Loucy (cell line): ENCODE measurements at regions not wholly inside any gene's neighbourhood (a gene's known extent, or its start where the extent isn't known, plus 50 kb on each side); places are given as distances from the start of the nearest gene placed in this dataset.

ENCODE experiments used
- H2AFZ ChIP-seq: fragments of 200-600 bp; sonication (generic); 2 replicates; pipeline ENCODE4 v1.6.0; 2016; ENCODE audit warnings: antibody characterized with exemption, mild to moderate bottlenecking, low read length, moderate library complexity
- H3F3A ChIP-seq: fragments of 200-600 bp; 2 replicates; pipeline ENCODE4 v1.6.0; 2016; ENCODE audit warnings: antibody characterized with exemption, low read depth, mild to moderate bottlenecking
- H3K27me3 ChIP-seq: fragments of 200-600 bp; sonication (generic); 2 replicates; pipeline ENCODE4 v1.6.1; 2014; ENCODE audit warnings: low read length, mild to moderate bottlenecking; ENCODE audit not compliant: insufficient read depth, poor library complexity, severe bottlenecking
- H3K36me3 ChIP-seq: fragments of 200-600 bp; sonication (generic); 2 replicates; pipeline ENCODE4 v1.6.1; 2016; ENCODE audit warnings: low read length; ENCODE audit not compliant: insufficient read depth
- H3K4me1 ChIP-seq: fragments of 200-600 bp; sonication (generic); 2 replicates; pipeline ENCODE4 v1.5.1; 2014; ENCODE audit warnings: low read length, mild to moderate bottlenecking; ENCODE audit not compliant: insufficient read depth, poor library complexity, severe bottlenecking
- H3K4me2 ChIP-seq: fragments of 200-600 bp; sonication (generic); 2 replicates; pipeline ENCODE4 v1.6.0; 2014; ENCODE audit warnings: antibody characterized with exemption, low read length, low read depth, mild to moderate bottlenecking; ENCODE audit not compliant: poor library complexity, severe bottlenecking
- H3K4me3 ChIP-seq: fragments of 200-600 bp; sonication (generic); 2 replicates; pipeline ENCODE4 v1.5.1; 2014; ENCODE audit warnings: low read length, mild to moderate bottlenecking, mixed read lengths; ENCODE audit not compliant: poor library complexity, severe bottlenecking
- H3K79me2 ChIP-seq: fragments of 200-600 bp; sonication (generic); 2 replicates; pipeline ENCODE4 v1.6.1; 2014; ENCODE audit warnings: low read length; ENCODE audit not compliant: insufficient read depth
- H3K9ac ChIP-seq: fragments of 200-600 bp; sonication (generic); 2 replicates; pipeline ENCODE4 v1.6.0; 2014; ENCODE audit warnings: mild to moderate bottlenecking, low read depth, low read length, moderate library complexity; ENCODE audit not compliant: poor library complexity, severe bottlenecking
- H3K9me2 ChIP-seq: fragments of 200-600 bp; sonication (generic); replicated peaks from 2 replicates; pipeline ENCODE4 v1.6.1; 2016; ENCODE audit warnings: low read depth, low read length, mixed read lengths
- H3K9me3 ChIP-seq: fragments of 200-600 bp; sonication (generic); 2 replicates; pipeline ENCODE4 v1.6.1; 2014; ENCODE audit warnings: mild to moderate bottlenecking, antibody characterized with exemption, low read length, low read depth; ENCODE audit not compliant: insufficient read depth
- H4K20me1 ChIP-seq: fragments of 200-600 bp; sonication (generic); 2 replicates; pipeline ENCODE4 v1.6.0; 2014; ENCODE audit warnings: antibody characterized with exemption, low read length, mild to moderate bottlenecking; ENCODE audit not compliant: insufficient read depth, poor library complexity, severe bottlenecking
- CTCF ChIP-seq: fragments of 200-600 bp; sonication (generic); conservative IDR thresholded peaks from 2 replicates; pipeline ENCODE4 v1.5.1; 2014; ENCODE audit warnings: mild to moderate bottlenecking, antibody characterized with exemption, low read length
- EZH2phosphoT487 ChIP-seq: fragments of 200-600 bp; IDR thresholded peaks from 2 replicates; pipeline ENCODE4 v1.6.1; 2018; ENCODE audit warnings: antibody characterized with exemption, mild to moderate bottlenecking, moderate library complexity, borderline replicate concordance

- Histone ChIP-seq H4K20me1 (no peaks in the 10 kb centered on the region), H2AFZ (no peak overlapping the region), H3K4me2 (no peak overlapping the region), H3K79me2 (no peaks in the 10 kb centered on the region), H3K27me3 (no peaks in the 10 kb centered on the region), H3K9me2 (no peaks in the 10 kb centered on the region), H3K4me3 (no peak overlapping the region), H3K36me3 (no peaks in the 10 kb centered on the region), H3K9me3 (no peaks in the 10 kb centered on the region), H3K4me1 (no peaks in the 10 kb centered on the region), H3K9ac (no peak overlapping the region), H3F3A (no peaks in the 10 kb centered on the region)
- TF ChIP-seq CTCF (peak; percentile 99), EZH2phosphoT487 (no peak)
Measured at GRCh38 chr4:111641813-111642579, 503.3 kb upstream of the FAM241A start.

- H4K20me1 ChIP-seq: no peaks in the 10 kb centered on the region
- no peak overlapping the region for H3K4me2 ChIP-seq
- no peaks in the 10 kb centered on the region for H3K79me2 ChIP-seq
- no peak overlapping the region for H3K4me3 ChIP-seq
- H3F3A ChIP-seq: no peaks in the 10 kb centered on the region
- no peaks in the 10 kb centered on the region for H3K9me2 ChIP-seq
- H2AFZ ChIP-seq: no peak overlapping the region
- H3K27me3 ChIP-seq: peaks cover 4% of the 10 kb centered on the region
- H3K4me1 ChIP-seq: no peaks in the 10 kb centered on the region
- H3K36me3 ChIP-seq: no peaks in the 10 kb centered on the region
- TF ChIP-seq EZH2phosphoT487 (no peak), CTCF (no peak)
- H3K9me3 ChIP-seq: no peaks in the 10 kb centered on the region
- H3K9ac ChIP-seq: no peak overlapping the region
Measured at GRCh38 chr4:111648056-111648455, 497.2 kb upstream of the FAM241A start.

- Histone ChIP-seq H3K4me2 (no peak overlapping the region), H3K4me1 (no peaks in the 10 kb centered on the region)
- TF ChIP-seq EZH2phosphoT487 (no peak), CTCF (no peak)
Measured at GRCh38 chr4:111649308-111649707, 495.9 kb upstream of the FAM241A start.

More at GRCh38 chr4:111649308-111649707, 495.9 kb upstream of the FAM241A start:
- H3K9ac ChIP-seq: no peak overlapping the region
- no peaks in the 10 kb centered on the region for H3K9me2 ChIP-seq
- H3F3A ChIP-seq: no peaks in the 10 kb centered on the region
- H3K27me3 ChIP-seq: peaks cover 4% of the 10 kb centered on the region
- H2AFZ ChIP-seq: no peak overlapping the region
- H3K9me3 ChIP-seq: no peaks in the 10 kb centered on the region
- no peak overlapping the region for H3K4me3 ChIP-seq
- H4K20me1 ChIP-seq: no peaks in the 10 kb centered on the region
- no peaks in the 10 kb centered on the region for H3K36me3 ChIP-seq
- no peaks in the 10 kb centered on the region for H3K79me2 ChIP-seq
